Panc1 (cell line): ENCODE measurements at regions not wholly inside any gene's neighbourhood (a gene's known extent, or its start where the extent isn't known, plus 50 kb on each side); places are given as distances from the start of the nearest gene placed in this dataset.

Experiments
- POLR2AphosphoS5 ChIP-seq: IDR thresholded peaks from 2 replicates; pipeline ENCODE4 v1.6.1; 2012; ENCODE audit warnings: mild to moderate bottlenecking, low read depth, low read length, moderate library complexity
- SIN3A ChIP-seq: IDR thresholded peaks from 2 replicates; pipeline ENCODE4 v1.6.1; 2012; ENCODE audit warnings: low read depth, mild to moderate bottlenecking, low read length, moderate library complexity, borderline replicate concordance; ENCODE audit not compliant: insufficient read depth
- TF ChIP-seq, protein P1 (sequence below): fragments of 450-650 bp; IDR thresholded peaks from 2 replicates; pipeline ENCODE4 v1.5.1; 2017; ENCODE audit warnings: mild to moderate bottlenecking
- TF ChIP-seq, protein P2 (sequence below), 2 experiments: IDR thresholded peaks; 2 replicates each; pipeline ENCODE4 v1.6.1; 2011 to 2012; ENCODE audit warnings: low read depth in 2 of 2, control low read depth in 1 of 2, low read length in 1 of 2, mild to moderate bottlenecking in 1 of 2, moderate library complexity in 1 of 2; ENCODE audit not compliant: insufficient read depth in 1 of 2

- TF ChIP-seq, protein P1, sequence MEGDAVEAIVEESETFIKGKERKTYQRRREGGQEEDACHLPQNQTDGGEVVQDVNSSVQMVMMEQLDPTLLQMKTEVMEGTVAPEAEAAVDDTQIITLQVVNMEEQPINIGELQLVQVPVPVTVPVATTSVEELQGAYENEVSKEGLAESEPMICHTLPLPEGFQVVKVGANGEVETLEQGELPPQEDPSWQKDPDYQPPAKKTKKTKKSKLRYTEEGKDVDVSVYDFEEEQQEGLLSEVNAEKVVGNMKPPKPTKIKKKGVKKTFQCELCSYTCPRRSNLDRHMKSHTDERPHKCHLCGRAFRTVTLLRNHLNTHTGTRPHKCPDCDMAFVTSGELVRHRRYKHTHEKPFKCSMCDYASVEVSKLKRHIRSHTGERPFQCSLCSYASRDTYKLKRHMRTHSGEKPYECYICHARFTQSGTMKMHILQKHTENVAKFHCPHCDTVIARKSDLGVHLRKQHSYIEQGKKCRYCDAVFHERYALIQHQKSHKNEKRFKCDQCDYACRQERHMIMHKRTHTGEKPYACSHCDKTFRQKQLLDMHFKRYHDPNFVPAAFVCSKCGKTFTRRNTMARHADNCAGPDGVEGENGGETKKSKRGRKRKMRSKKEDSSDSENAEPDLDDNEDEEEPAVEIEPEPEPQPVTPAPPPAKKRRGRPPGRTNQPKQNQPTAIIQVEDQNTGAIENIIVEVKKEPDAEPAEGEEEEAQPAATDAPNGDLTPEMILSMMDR = no peak
- TF ChIP-seq, protein P2, sequence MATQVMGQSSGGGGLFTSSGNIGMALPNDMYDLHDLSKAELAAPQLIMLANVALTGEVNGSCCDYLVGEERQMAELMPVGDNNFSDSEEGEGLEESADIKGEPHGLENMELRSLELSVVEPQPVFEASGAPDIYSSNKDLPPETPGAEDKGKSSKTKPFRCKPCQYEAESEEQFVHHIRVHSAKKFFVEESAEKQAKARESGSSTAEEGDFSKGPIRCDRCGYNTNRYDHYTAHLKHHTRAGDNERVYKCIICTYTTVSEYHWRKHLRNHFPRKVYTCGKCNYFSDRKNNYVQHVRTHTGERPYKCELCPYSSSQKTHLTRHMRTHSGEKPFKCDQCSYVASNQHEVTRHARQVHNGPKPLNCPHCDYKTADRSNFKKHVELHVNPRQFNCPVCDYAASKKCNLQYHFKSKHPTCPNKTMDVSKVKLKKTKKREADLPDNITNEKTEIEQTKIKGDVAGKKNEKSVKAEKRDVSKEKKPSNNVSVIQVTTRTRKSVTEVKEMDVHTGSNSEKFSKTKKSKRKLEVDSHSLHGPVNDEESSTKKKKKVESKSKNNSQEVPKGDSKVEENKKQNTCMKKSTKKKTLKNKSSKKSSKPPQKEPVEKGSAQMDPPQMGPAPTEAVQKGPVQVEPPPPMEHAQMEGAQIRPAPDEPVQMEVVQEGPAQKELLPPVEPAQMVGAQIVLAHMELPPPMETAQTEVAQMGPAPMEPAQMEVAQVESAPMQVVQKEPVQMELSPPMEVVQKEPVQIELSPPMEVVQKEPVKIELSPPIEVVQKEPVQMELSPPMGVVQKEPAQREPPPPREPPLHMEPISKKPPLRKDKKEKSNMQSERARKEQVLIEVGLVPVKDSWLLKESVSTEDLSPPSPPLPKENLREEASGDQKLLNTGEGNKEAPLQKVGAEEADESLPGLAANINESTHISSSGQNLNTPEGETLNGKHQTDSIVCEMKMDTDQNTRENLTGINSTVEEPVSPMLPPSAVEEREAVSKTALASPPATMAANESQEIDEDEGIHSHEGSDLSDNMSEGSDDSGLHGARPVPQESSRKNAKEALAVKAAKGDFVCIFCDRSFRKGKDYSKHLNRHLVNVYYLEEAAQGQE (IDR thresholded peaks at IDR 0.05; ENCODE audit: insufficient read depth in 1 of 2, low read depth in 2 of 2, low read length in 1 of 2) = no peak
- TF ChIP-seq SIN3A (no peak), POLR2AphosphoS5 (no peak)
These were observed 316.8 kb upstream of the GATB start for GRCh38 chr4:152077582-152077981.
